Midbrain (tissue), 1 donor: ENCODE measurements at regions not wholly inside any gene's neighbourhood (a gene's known extent, or its start where the extent isn't known, plus 50 kb on each side); places are given as distances from the start of the nearest gene placed in this dataset.

Experiments used
- DNase-seq: peaks from one replicate; lab custom pipeline; 2025; lab: John Stamatoyannopoulos, UW

- DNase-seq, result no peak
Observed at GRCh38 chr12:11568155-11568761, 81.2 kb upstream of the ETV6 start.

GRCh38 chr12:11568762-11569478, 80.6 kb upstream of the ETV6 start:
- DNase-seq, result no peak

GRCh38 chr12:11569716-11570115, 79.8 kb upstream of the ETV6 start:
- no peak for DNase-seq

- DNase-seq, result no peak
Observed at GRCh38 chr12:11573880-11574279, 75.6 kb upstream of the ETV6 start.

GRCh38 chr12:11576104-11576503, 73.4 kb upstream of the ETV6 start:
- no peak for DNase-seq

GRCh38 chr12:11577658-11578260, 71.7 kb upstream of the ETV6 start:
- DNase-seq, result no peak

GRCh38 chr12:11578461-11578993, 70.9 kb upstream of the ETV6 start:
- DNase-seq, result no peak

- DNase-seq, result peak; percentile 44
Observed at GRCh38 chr12:11580125-11580751, 69.2 kb upstream of the ETV6 start.

GRCh38 chr12:11581179-11581755, 68.2 kb upstream of the ETV6 start:
- peak; percentile 67 for DNase-seq

GRCh38 chr12:11584221-11584855, 65.1 kb upstream of the ETV6 start:
- no peak for DNase-seq

- DNase-seq, result no peak
Observed at GRCh38 chr12:11592484-11592883, 57.0 kb upstream of the ETV6 start.

- DNase-seq, result no peak
Observed at GRCh38 chr12:11593013-11593412, 56.5 kb upstream of the ETV6 start.

GRCh38 chr12:11595080-11595479, 54.4 kb upstream of the ETV6 start:
- no peak for DNase-seq

- no peak for DNase-seq
Observed at GRCh38 chr12:11596141-11596540, 53.3 kb upstream of the ETV6 start.

GRCh38 chr12:11598900-11599299, 50.6 kb upstream of the ETV6 start:
- no peak for DNase-seq
